Adrenal gland (tissue), 9 donors: ENCODE measurements at regions not wholly inside any gene's neighbourhood (a gene's known extent, or its start where the extent isn't known, plus 50 kb on each side); places are given as distances from the start of the nearest gene placed in this dataset.
"Not testable (repeated sequence)": the region's sequence is repeated elsewhere in the genome, so short reads cannot be mapped to it uniquely, and the experiment has no call there.

ENCODE experiments used
- DNase-seq, 7 donors: peaks; one replicate each; pipeline ENCODE4 v3.0.0-alpha.2; 2019 to 2020
- H3K27ac ChIP-seq, 5 donors: fragments of 200-600 bp; sonication (generic) in 4 of 5; 1 replicate in 3 of 5; 2 replicates in 2 of 5; pipeline versions ENCODE4 v1.5.1 to v1.8.0; 2016 to 2020; ENCODE audit warnings: mild to moderate bottlenecking in 1 of 5
- H3K27me3 ChIP-seq: fragments of 200-600 bp; 2 replicates; pipeline ENCODE4 v1.8.0; 2021
- H3K36me3 ChIP-seq, 2 donors: fragments of 200-600 bp; replicated peaks in 1 of 2; 1 replicate in 1 of 2; 2 replicates in 1 of 2; pipeline versions ENCODE4 v1.5.1 to v1.8.0; 2018 to 2022
- H3K4me1 ChIP-seq, 2 donors: fragments of 200-600 bp; replicated peaks in 1 of 2; 1 replicate in 1 of 2; 2 replicates in 1 of 2; pipeline versions ENCODE4 v1.5.1 to v1.8.0; 2018 to 2021
- H3K4me3 ChIP-seq, 4 donors: fragments of 200-600 bp; sonication (generic) in 3 of 4; one replicate each; pipeline ENCODE4 v1.5.1; 2016 to 2018
- H3K9me3 ChIP-seq, 3 donors: fragments of 200-600 bp; sonication (generic) in 1 of 3; replicated peaks in 1 of 3; 1 replicate in 2 of 3; 2 replicates in 1 of 3; pipeline versions ENCODE4 v1.5.1 to v1.8.0; 2016 to 2021
- WGBS, 4 donors: extraction: QIAGEN DNeasy Blood & Tissue Kit in 2 of 4; methylation state at CpG; one replicate each; pipeline versions ENCODE4 v1.1.5 to v1.1.7; 2013 to 2017; 5-methylcytosine and 5-hydroxymethylcytosine counted together
- intact Hi-C, 2 donors: fragments of 100-400 bp; cut with DNase I; formaldehyde crosslinking; loops; one replicate each; pipeline versions ENCODE4 v1.14.1 to v1.15.0; 2022 to 2023
- donor health status: healthy with polysubstance abuse.
- donor health status: Bipolar disorder and iron deficiency.
- donor health status: DM: yes; HTN: yes; CAD: no.
- donor health status: DM: no; HTN: no; CAD: no.
- donor health status: DM: no; HTN: no; CAD: no.

DNA sequence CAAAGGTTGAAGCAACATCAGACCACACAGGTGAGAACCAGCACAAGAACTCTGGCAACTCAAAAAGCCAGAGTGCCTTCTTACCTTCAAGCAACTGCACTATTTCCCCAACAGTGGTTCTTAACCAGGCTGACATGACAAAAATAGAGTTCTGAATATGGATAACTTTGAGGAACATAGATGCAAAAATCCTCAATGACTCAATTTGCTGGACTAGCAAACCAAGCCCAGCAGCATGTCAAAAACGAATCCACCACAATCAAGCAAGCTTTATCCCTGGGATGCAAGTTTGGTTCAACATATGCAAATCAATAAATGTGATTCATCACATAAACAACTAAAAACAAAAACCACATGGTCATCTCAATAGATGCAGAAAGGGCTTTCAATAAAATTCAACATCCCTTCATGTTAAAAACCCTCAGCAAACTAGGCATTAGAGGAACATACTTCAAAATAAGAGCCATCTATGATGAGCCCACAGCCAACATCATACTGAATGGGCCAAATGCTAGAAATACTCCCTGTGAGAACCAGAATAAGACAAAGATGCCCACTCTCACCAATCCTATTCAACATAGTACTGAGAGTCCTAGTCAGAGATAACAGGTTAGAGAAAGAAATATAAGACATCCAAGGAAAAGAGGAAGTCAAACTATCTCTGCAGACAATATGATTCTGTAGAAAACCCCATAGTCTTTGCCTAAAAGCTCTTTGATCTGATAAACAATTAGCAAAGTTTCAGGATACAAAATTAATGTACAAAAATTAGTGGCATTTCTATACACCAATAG is 110.5 kb upstream of the NBPF19 start:
- H3K36me3 ChIP-seq, H3K27me3 ChIP-seq, intact Hi-C loops, H3K4me3 ChIP-seq, H3K9me3 ChIP-seq, H3K4me1 ChIP-seq, DNase-seq, H3K27ac ChIP-seq: not testable (repeated sequence)
- WGBS, 4 donors, result no CpG with 5 or more reads among the region's 1 CpG

DNA sequence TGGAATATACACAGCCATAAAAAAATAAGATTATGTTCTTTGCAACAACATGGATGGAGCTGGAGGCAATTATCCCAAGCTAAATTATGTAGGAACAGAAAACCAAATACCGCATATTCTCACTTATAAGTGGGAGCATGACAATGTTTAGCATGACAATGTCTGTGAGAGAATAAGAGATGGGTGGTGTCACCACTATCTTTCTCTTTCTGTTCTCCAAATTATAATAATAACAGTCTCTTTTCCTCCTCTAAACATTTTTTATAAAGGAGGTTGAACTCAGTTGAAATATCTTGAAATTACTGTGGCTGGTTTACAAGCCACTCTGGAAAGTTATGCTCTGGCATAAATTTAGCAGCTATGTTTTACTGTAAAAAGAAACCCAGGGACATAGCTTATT is 108.4 kb upstream of the NBPF19 start:
- H3K27ac ChIP-seq, H3K4me3 ChIP-seq, H3K36me3 ChIP-seq, intact Hi-C loops, H3K4me1 ChIP-seq, DNase-seq, H3K9me3 ChIP-seq, H3K27me3 ChIP-seq: not testable (repeated sequence)
- 76 to 96% (median 85%) methylated on average over 1 of the region's 1 CpG for WGBS, 4 donors

DNA sequence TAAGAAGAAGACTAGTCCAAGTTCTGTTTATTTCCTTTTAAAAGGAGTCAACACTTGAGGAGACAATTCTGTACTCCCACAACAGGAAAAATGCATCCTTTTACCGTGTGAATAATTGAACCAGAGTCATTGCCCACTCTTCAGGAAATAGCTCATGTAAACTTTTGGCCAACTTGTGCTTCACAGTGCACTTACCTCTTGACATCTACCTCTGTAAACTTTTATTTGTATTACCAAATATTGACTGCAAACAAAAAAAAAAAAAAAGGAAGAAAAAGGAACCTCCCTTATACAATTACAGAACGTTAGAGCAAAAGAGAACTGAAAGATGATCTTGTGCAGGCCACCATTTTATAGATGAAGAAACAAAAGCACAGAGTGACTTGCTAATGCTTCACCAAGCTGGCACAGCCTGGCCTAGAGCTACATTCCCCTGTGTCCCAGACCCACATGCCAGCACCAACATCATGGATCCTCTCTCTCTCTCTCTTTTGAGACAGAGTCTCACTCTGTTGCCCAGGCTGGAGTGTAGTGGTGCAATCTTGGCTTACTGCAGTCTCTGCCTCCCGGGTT is 107.3 kb upstream of the NBPF19 start:
- not testable (repeated sequence) for H3K9me3 ChIP-seq, DNase-seq
- 59 to 72% (median 66%) methylated on average over 2 of the region's 3 CpGs for WGBS, 4 donors

GRCh38 chr1:149368337-149368736 is 106.5 kb upstream of the NBPF19 start:
- H3K4me1 ChIP-seq, H3K9me3 ChIP-seq, intact Hi-C loops, DNase-seq, H3K27ac ChIP-seq, H3K27me3 ChIP-seq, H3K4me3 ChIP-seq, H3K36me3 ChIP-seq: not testable (repeated sequence)
- 79 to 87% (median 85%) methylated on average over 1 of the region's 1 CpG for WGBS, 4 donors

More for the DNA sequence above, 107.3 kb upstream of the NBPF19 start:
- H3K36me3 ChIP-seq, H3K27ac ChIP-seq, H3K4me3 ChIP-seq, intact Hi-C loops, H3K27me3 ChIP-seq, H3K4me1 ChIP-seq: not testable (repeated sequence)

DNA sequence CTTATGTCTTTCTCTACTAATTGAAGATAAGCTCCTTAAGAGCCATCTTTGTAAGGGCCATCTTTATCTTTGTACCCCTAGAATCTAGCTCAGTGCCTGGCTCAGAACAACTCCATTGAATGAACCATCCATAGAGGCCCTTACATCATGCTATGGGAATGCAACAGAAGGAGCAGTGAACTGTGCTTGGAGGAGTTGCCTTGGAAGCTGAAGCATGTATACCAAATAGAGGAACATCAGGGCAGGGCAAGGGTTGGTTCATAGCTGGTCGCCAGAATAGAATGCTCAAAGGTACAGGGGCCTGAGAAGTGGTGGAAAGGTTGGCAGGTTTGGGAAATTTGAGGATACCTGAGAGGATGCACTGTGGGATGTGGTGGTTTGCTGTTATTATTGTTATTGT is 105.8 kb upstream of the NBPF19 start:
- no CpG with 5 or more reads among the region's 1 CpG for WGBS, 4 donors
- H3K27me3 ChIP-seq, intact Hi-C loops, H3K4me3 ChIP-seq, H3K4me1 ChIP-seq, H3K9me3 ChIP-seq, H3K36me3 ChIP-seq, H3K27ac ChIP-seq, DNase-seq: not testable (repeated sequence)

GRCh38 chr1:149371955-149372354 is 102.9 kb upstream of the NBPF19 start:
- DNase-seq, H3K9me3 ChIP-seq, H3K36me3 ChIP-seq, H3K4me3 ChIP-seq, H3K27ac ChIP-seq, H3K27me3 ChIP-seq, H3K4me1 ChIP-seq, intact Hi-C loops: not testable (repeated sequence)
- WGBS, 4 donors, result 36 to 100% (median 93%) methylated on average over 1 of the region's 4 CpGs

- H3K27ac ChIP-seq, H3K4me1 ChIP-seq, H3K4me3 ChIP-seq, H3K36me3 ChIP-seq, H3K9me3 ChIP-seq, DNase-seq, intact Hi-C loops, H3K27me3 ChIP-seq: not testable (repeated sequence)
- 71 to 85% (median 81%) methylated on average over 2 of the region's 3 CpGs for WGBS, 4 donors
Observed at GRCh38 chr1:149378462-149378861, 96.4 kb upstream of the NBPF19 start.
